ENCODE measurements at regions not wholly inside any gene's neighbourhood (a gene's known extent, or its start where the extent isn't known, plus 50 kb on each side); places are given as distances from the start of the nearest gene placed in this dataset.
"Not testable (repeated sequence)": the region's sequence is repeated elsewhere in the genome, so short reads cannot be mapped to it uniquely, and the experiment has no call there.

DNA sequence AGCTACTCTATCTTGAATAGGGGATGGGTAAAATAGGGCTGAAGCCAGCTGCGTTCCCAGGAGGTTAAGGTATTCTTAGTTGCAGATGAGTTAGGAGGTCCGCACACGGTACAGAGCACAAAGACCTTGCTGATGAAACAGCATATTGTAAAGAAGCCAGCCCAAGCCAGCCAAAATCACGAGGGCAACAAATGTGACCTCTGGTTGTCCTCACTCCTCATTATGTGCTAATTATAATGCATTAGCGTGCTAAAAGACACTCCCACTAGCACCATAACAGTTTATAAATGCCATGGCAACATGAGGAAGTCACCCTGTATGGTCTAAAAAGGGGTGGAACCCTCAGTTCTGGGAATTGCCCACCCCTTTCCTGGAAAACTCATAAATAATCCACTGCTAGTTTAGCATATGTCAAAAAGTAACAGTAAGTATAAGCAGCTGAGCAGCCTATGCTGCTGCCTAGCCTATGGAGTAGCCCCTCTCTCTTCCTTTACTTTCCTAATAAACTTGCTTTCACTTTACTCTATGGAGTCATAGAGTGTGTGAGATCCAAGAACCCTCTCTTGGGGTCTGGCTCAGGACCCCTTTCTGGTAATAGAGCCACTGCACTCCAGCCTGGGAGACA lies 98.9 kb upstream of the NOX4 start:
- TF ChIP-seq, protein P1, sequence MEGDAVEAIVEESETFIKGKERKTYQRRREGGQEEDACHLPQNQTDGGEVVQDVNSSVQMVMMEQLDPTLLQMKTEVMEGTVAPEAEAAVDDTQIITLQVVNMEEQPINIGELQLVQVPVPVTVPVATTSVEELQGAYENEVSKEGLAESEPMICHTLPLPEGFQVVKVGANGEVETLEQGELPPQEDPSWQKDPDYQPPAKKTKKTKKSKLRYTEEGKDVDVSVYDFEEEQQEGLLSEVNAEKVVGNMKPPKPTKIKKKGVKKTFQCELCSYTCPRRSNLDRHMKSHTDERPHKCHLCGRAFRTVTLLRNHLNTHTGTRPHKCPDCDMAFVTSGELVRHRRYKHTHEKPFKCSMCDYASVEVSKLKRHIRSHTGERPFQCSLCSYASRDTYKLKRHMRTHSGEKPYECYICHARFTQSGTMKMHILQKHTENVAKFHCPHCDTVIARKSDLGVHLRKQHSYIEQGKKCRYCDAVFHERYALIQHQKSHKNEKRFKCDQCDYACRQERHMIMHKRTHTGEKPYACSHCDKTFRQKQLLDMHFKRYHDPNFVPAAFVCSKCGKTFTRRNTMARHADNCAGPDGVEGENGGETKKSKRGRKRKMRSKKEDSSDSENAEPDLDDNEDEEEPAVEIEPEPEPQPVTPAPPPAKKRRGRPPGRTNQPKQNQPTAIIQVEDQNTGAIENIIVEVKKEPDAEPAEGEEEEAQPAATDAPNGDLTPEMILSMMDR (IDR thresholded peaks at IDR 0.05): not testable (repeated sequence)
- TF ChIP-seq ZFX (IDR thresholded peaks at IDR 0.05; ENCODE audit: borderline replicate concordance): not testable (repeated sequence)

All from 22Rv1 (cell line).